Neural crest cell (in vitro differentiated cells): ENCODE measurements at regions not wholly inside any gene's neighbourhood (a gene's known extent, or its start where the extent isn't known, plus 50 kb on each side); places are given as distances from the start of the nearest gene placed in this dataset.

Experiments
- DNase-seq: peaks from one replicate; pipeline ENCODE4 v3.0.0; 2021; ENCODE audit warnings: low read depth, mixed read lengths, low spot score
- H3K27ac Mint-ChIP-seq: one replicate; pipeline ENCODE4 v1.8.0; 2021; ENCODE audit warnings: mild to moderate bottlenecking, mixed read lengths; ENCODE audit not compliant: unreplicated experiment
- H3K27me3 Mint-ChIP-seq: 2 replicates; pipeline ENCODE4 v1.8.0; 2021; ENCODE audit warnings: low read depth, mild to moderate bottlenecking, mixed read lengths
- H3K36me3 Mint-ChIP-seq: 2 replicates; pipeline ENCODE4 v1.8.0; 2021; ENCODE audit warnings: low read depth, mild to moderate bottlenecking, mixed read lengths
- H3K4me1 Mint-ChIP-seq: 2 replicates; pipeline ENCODE4 v1.8.0; 2021; ENCODE audit warnings: mixed read lengths
- H3K4me3 Mint-ChIP-seq: one replicate; pipeline ENCODE4 v1.8.0; 2021; ENCODE audit warnings: mild to moderate bottlenecking, mixed read lengths
- H3K9me3 Mint-ChIP-seq: 2 replicates; pipeline ENCODE4 v1.8.0; 2021; ENCODE audit warnings: mixed read lengths
- TF ChIP-seq, protein P1 (sequence below): fragments of 200-600 bp; sonication (generic); conservative IDR thresholded peaks from 2 replicates; pipeline ENCODE4 v1.5.0; 2021; ENCODE audit warnings: antibody characterized with exemption, mild to moderate bottlenecking

DNA sequence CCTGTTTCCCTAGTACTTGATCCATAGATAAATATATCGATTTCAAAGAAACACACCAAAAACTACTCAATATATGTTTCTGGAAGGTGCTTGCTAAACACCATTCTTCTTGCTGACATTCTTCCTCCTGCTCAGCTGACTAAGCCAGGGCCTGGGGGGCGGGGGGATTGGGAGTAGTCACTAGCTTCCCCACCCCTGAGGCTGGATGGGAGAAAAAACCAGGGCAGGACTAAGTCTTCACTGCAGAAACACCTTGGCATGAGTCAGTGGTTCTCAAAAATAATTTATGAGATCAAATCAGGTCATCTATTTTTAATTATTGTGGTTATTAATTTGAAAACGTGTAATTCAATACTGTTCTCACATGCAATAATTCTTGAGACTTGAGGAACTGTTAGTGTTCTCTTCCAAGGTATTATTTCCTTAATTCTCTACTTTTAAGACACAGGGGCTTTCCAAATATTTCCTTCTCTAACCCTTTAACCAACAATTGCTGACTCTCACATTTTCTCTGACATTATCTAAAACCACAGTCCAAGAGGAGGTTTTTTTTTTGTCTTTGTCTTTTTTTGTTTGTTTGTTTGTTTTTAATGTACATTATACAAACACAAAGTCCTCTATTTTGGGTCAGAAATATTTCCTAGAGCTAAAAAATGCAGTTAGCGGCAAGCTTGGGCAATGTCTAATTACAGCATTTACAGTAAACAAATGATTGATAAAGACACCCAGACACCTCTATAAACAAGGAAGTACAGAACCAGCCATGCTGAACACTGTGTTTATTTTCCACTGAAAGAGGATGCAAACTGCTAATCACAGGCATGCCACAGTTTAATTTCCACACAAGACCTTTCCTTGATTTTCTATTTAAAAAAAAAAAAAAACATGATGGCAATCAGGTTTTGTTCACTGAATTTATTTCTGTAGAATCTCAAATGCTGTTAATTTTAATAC lies 120.3 kb upstream of the USP9X start:
- no peak for DNase-seq
- H3K4me1 Mint-ChIP-seq, result no peaks in the 10 kb centered on the region
- H3K9me3 Mint-ChIP-seq, result peaks cover 32% of the 10 kb centered on the region
- TF ChIP-seq, protein P1, sequence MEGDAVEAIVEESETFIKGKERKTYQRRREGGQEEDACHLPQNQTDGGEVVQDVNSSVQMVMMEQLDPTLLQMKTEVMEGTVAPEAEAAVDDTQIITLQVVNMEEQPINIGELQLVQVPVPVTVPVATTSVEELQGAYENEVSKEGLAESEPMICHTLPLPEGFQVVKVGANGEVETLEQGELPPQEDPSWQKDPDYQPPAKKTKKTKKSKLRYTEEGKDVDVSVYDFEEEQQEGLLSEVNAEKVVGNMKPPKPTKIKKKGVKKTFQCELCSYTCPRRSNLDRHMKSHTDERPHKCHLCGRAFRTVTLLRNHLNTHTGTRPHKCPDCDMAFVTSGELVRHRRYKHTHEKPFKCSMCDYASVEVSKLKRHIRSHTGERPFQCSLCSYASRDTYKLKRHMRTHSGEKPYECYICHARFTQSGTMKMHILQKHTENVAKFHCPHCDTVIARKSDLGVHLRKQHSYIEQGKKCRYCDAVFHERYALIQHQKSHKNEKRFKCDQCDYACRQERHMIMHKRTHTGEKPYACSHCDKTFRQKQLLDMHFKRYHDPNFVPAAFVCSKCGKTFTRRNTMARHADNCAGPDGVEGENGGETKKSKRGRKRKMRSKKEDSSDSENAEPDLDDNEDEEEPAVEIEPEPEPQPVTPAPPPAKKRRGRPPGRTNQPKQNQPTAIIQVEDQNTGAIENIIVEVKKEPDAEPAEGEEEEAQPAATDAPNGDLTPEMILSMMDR, result no peak
- H3K27ac Mint-ChIP-seq, result no peak overlapping the region
- H3K27me3 Mint-ChIP-seq, result no peaks in the 10 kb centered on the region
- H3K36me3 Mint-ChIP-seq, result peaks cover 4% of the 10 kb centered on the region
- no peak overlapping the region for H3K4me3 Mint-ChIP-seq

GRCh38 chrX:40966213-40966820 lies 118.9 kb upstream of the USP9X start:
- DNase-seq, result no peak
- H3K27me3 Mint-ChIP-seq, result no peaks in the 10 kb centered on the region
- H3K27ac Mint-ChIP-seq, result peak overlapping the region; percentile 10
- no peaks in the 10 kb centered on the region for H3K4me1 Mint-ChIP-seq
- H3K4me3 Mint-ChIP-seq, result no peak overlapping the region
- peaks cover 31% of the 10 kb centered on the region for H3K9me3 Mint-ChIP-seq
- H3K36me3 Mint-ChIP-seq, result peaks cover 5% of the 10 kb centered on the region
- TF ChIP-seq, protein P1, result no peak

DNA sequence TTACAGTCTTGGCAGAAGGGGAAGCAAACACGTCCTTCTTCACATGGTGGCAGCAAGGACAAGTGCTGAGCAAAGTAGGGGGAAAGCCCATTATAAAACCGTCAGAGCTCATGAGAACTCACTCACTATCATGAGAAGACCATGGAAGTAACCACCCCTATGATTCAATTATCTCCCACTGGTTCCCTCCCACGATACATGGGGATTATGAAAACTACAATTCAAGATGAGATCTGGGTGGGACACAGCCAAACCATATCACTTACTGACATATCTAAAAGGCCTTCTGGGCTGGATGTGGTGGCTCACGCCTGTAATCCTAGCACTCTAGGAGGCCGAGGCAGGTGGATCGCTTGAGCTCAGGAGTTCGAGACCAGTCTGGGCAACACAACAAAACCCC lies 117.1 kb upstream of the USP9X start:
- H3K4me3 Mint-ChIP-seq, result no peak overlapping the region
- H3K9me3 Mint-ChIP-seq, result peaks cover 32% of the 10 kb centered on the region
- H3K4me1 Mint-ChIP-seq, result no peaks in the 10 kb centered on the region
- H3K27ac Mint-ChIP-seq, result no peak overlapping the region
- H3K36me3 Mint-ChIP-seq, result peaks cover 4% of the 10 kb centered on the region
- TF ChIP-seq, protein P1, result no peak
- H3K27me3 Mint-ChIP-seq, result no peaks in the 10 kb centered on the region
- DNase-seq, result no peak

GRCh38 chrX:40971736-40972135 lies 113.5 kb upstream of the USP9X start:
- Mint-ChIP-seq H3K27ac (no peak overlapping the region), H3K27me3 (no peaks in the 10 kb centered on the region), H3K4me3 (no peak overlapping the region), H3K36me3 (peaks cover 4% of the 10 kb centered on the region), H3K4me1 (no peaks in the 10 kb centered on the region), H3K9me3 (peaks cover 31% of the 10 kb centered on the region)
- DNase-seq, result no peak
- TF ChIP-seq, protein P1, result no peak

GRCh38 chrX:40973619-40974018 lies 111.6 kb upstream of the USP9X start:
- H3K4me3 Mint-ChIP-seq, result no peak overlapping the region
- H3K36me3 Mint-ChIP-seq, result peaks cover 6% of the 10 kb centered on the region
- H3K27me3 Mint-ChIP-seq, result no peaks in the 10 kb centered on the region
- no peak overlapping the region for H3K27ac Mint-ChIP-seq
- DNase-seq, result no peak
- H3K9me3 Mint-ChIP-seq, result peaks cover 36% of the 10 kb centered on the region
- TF ChIP-seq, protein P1, result no peak
- no peaks in the 10 kb centered on the region for H3K4me1 Mint-ChIP-seq
